ENCODE measurements at regions not wholly inside any gene's neighbourhood (a gene's known extent, or its start where the extent isn't known, plus 50 kb on each side); places are given as distances from the start of the nearest gene placed in this dataset.

GRCh38 chr11:11732116-11732515, 109.7 kb upstream of the USP47 start:
- no peaks in the 10 kb centered on the region for H3K36me3 ChIP-seq
- intact Hi-C loops (cut with micrococcal nuclease): no loop called here
- H3K4me1 ChIP-seq: no peaks in the 10 kb centered on the region
- no peak overlapping the region for H3K4me3 ChIP-seq
- peaks cover 2% of the 10 kb centered on the region for H3K27me3 ChIP-seq (ENCODE audit: low read depth)
- no peak for TF ChIP-seq CTCF (IDR thresholded peaks at IDR 0.05; ENCODE audit: borderline replicate concordance)
- H3K27ac ChIP-seq (replicated peaks): no peak overlapping the region
- no peak for DNase-seq
- H3K9me3 ChIP-seq (replicated peaks): no peaks in the 10 kb centered on the region

- no peaks in the 10 kb centered on the region for H3K4me1 ChIP-seq
- no peaks in the 10 kb centered on the region for H3K9me3 ChIP-seq (replicated peaks)
- intact Hi-C loops (cut with micrococcal nuclease): no loop called here
- no peak for TF ChIP-seq CTCF (IDR thresholded peaks at IDR 0.05; ENCODE audit: borderline replicate concordance)
- peaks cover 8% of the 10 kb centered on the region for H3K27me3 ChIP-seq (ENCODE audit: low read depth)
- no peak overlapping the region for H3K27ac ChIP-seq (replicated peaks)
- no peak for DNase-seq
- no peaks in the 10 kb centered on the region for H3K36me3 ChIP-seq
- no peak overlapping the region for H3K4me3 ChIP-seq
Measured at GRCh38 chr11:11731311-11732083, 109.7 kb upstream of the GALNT18 start.

GRCh38 chr11:11728386-11728785, 106.6 kb upstream of the GALNT18 start:
- H3K9me3 ChIP-seq (replicated peaks): no peaks in the 10 kb centered on the region
- H3K27ac ChIP-seq (replicated peaks): no peak overlapping the region
- DNase-seq: no peak
- no peaks in the 10 kb centered on the region for H3K36me3 ChIP-seq
- intact Hi-C loops (cut with micrococcal nuclease): no loop called here
- H3K4me3 ChIP-seq: no peak overlapping the region
- peaks cover 8% of the 10 kb centered on the region for H3K27me3 ChIP-seq (ENCODE audit: low read depth)
- no peak for TF ChIP-seq CTCF (IDR thresholded peaks at IDR 0.05; ENCODE audit: borderline replicate concordance)
- H3K4me1 ChIP-seq: no peaks in the 10 kb centered on the region

- Histone ChIP-seq H3K27me3 (ENCODE audit: low read depth) (peaks cover 8% of the 10 kb centered on the region), H3K4me3 (no peak overlapping the region), H3K36me3 (no peaks in the 10 kb centered on the region), H3K4me1 (no peaks in the 10 kb centered on the region), H3K27ac (replicated peaks) (no peak overlapping the region), H3K9me3 (replicated peaks) (peaks cover 17% of the 10 kb centered on the region)
- intact Hi-C loops (cut with micrococcal nuclease): no loop called here
- no peak for TF ChIP-seq CTCF (IDR thresholded peaks at IDR 0.05; ENCODE audit: borderline replicate concordance)
- DNase-seq: no peak
Measured at GRCh38 chr11:11725438-11725837, 103.6 kb upstream of the GALNT18 start.

- intact Hi-C loops (cut with micrococcal nuclease): no loop called here
- no peak overlapping the region for H3K27ac ChIP-seq (replicated peaks)
Measured at GRCh38 chr11:11724994-11725393, 103.2 kb upstream of the GALNT18 start.

More at GRCh38 chr11:11724994-11725393, 103.2 kb upstream of the GALNT18 start:
- DNase-seq: no peak
- no peaks in the 10 kb centered on the region for H3K36me3 ChIP-seq
- no peak overlapping the region for H3K4me3 ChIP-seq
- H3K4me1 ChIP-seq: no peaks in the 10 kb centered on the region
- no peak for TF ChIP-seq CTCF (IDR thresholded peaks at IDR 0.05; ENCODE audit: borderline replicate concordance)
- peaks cover 20% of the 10 kb centered on the region for H3K9me3 ChIP-seq (replicated peaks)
- H3K27me3 ChIP-seq (ENCODE audit: low read depth): peaks cover 8% of the 10 kb centered on the region

All from left ventricle myocardium inferior (tissue), 1 donor.